Parathyroid adenoma (tissue), 2 donors: ENCODE measurements at regions not wholly inside any gene's neighbourhood (a gene's known extent, or its start where the extent isn't known, plus 50 kb on each side); places are given as distances from the start of the nearest gene placed in this dataset.

Experiments used
- H2AFZ ChIP-seq: fragments of 300-600 bp; sonication (generic); one replicate; pipeline ENCODE4 v1.7.0; 2017; ENCODE audit warnings: antibody characterized with exemption, mild to moderate bottlenecking
- H3K27ac ChIP-seq: fragments of 300-600 bp; sonication (generic); one replicate; pipeline ENCODE4 v1.7.0; 2017
- H3K27me3 ChIP-seq: fragments of 300-600 bp; sonication (generic); one replicate; pipeline ENCODE4 v1.7.0; 2017; ENCODE audit warnings: low read length; ENCODE audit not compliant: control insufficient read depth, insufficient read depth
- H3K36me3 ChIP-seq: fragments of 300-600 bp; sonication (generic); one replicate; pipeline ENCODE4 v1.7.0; 2017; ENCODE audit warnings: low read length; ENCODE audit not compliant: control insufficient read depth, insufficient read depth
- H3K4me1 ChIP-seq: fragments of 300-600 bp; sonication (generic); one replicate; pipeline ENCODE4 v1.7.0; 2017; ENCODE audit warnings: control low read depth
- H3K4me2 ChIP-seq: fragments of 300-600 bp; sonication (generic); one replicate; pipeline ENCODE4 v1.7.0; 2017; ENCODE audit warnings: low read length
- H3K4me3 ChIP-seq: fragments of 300-600 bp; sonication (generic); one replicate; pipeline ENCODE4 v1.7.0; 2017; ENCODE audit warnings: low read depth, low read length
- H3K79me2 ChIP-seq: fragments of 300-600 bp; sonication (generic); one replicate; pipeline ENCODE4 v1.7.0; 2017; ENCODE audit warnings: control low read depth
- H3K9ac ChIP-seq: fragments of 300-600 bp; sonication (generic); one replicate; pipeline ENCODE4 v1.7.0; 2017; ENCODE audit warnings: mild to moderate bottlenecking
- H3K9me3 ChIP-seq: fragments of 300-600 bp; sonication (generic); one replicate; pipeline ENCODE4 v1.7.0; 2017; ENCODE audit warnings: low read length; ENCODE audit not compliant: control insufficient read depth
- TF ChIP-seq, protein P1 (sequence below): fragments of 300-600 bp; sonication (generic); IDR thresholded peaks from one replicate; pipeline ENCODE4 v1.7.0; 2017; ENCODE audit warnings: antibody characterized with exemption, mild to moderate bottlenecking
- donor health status: primary hyperparathyroidism.

GRCh38 chr18:5770176-5770575 lies 125.1 kb downstream of the TMEM200C start:
- Histone ChIP-seq H3K9ac (no peak overlapping the region), H2AFZ (no peak overlapping the region), H3K4me1 (no peaks in the 10 kb centered on the region), H3K27me3 (no peaks in the 10 kb centered on the region), H3K79me2 (no peaks in the 10 kb centered on the region), H3K4me3 (no peak overlapping the region), H3K9me3 (no peaks in the 10 kb centered on the region), H3K27ac (no peak overlapping the region), H3K4me2 (no peak overlapping the region), H3K36me3 (no peaks in the 10 kb centered on the region)
- TF ChIP-seq, protein P1, sequence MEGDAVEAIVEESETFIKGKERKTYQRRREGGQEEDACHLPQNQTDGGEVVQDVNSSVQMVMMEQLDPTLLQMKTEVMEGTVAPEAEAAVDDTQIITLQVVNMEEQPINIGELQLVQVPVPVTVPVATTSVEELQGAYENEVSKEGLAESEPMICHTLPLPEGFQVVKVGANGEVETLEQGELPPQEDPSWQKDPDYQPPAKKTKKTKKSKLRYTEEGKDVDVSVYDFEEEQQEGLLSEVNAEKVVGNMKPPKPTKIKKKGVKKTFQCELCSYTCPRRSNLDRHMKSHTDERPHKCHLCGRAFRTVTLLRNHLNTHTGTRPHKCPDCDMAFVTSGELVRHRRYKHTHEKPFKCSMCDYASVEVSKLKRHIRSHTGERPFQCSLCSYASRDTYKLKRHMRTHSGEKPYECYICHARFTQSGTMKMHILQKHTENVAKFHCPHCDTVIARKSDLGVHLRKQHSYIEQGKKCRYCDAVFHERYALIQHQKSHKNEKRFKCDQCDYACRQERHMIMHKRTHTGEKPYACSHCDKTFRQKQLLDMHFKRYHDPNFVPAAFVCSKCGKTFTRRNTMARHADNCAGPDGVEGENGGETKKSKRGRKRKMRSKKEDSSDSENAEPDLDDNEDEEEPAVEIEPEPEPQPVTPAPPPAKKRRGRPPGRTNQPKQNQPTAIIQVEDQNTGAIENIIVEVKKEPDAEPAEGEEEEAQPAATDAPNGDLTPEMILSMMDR, result no peak

DNA sequence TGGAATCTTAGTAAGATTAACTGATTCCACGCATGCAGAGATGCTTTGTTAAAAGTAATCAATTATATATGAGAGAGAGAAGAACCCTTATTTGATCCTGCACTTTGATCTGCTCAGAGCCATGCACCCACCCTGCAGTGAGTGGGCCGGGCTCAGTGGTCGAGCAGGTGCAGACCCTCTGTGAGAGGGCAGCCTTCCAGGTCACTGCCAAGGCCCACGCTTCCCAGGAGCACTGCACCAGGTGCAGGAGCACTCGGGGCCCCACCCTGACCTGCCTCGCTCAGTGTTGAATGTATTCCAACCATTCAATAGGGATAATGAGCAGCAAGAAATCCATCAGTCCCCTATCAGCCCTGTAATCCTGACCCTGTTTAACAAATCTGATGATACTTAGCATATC lies 126.9 kb downstream of the TMEM200C start:
- Histone ChIP-seq H3K4me2 (no peak overlapping the region), H3K36me3 (no peaks in the 10 kb centered on the region)
- TF ChIP-seq, protein P1, result no peak

GRCh38 chr18:5759194-5759593 lies 136.1 kb downstream of the TMEM200C start:
- Histone ChIP-seq H3K4me1 (no peaks in the 10 kb centered on the region), H3K4me3 (peak overlapping the region; percentile 7)

More for the DNA sequence above, 126.9 kb downstream of the TMEM200C start:
- Histone ChIP-seq H2AFZ (no peak overlapping the region), H3K27ac (no peak overlapping the region), H3K9ac (no peak overlapping the region), H3K4me3 (no peak overlapping the region), H3K79me2 (no peaks in the 10 kb centered on the region), H3K4me1 (no peaks in the 10 kb centered on the region), H3K27me3 (no peaks in the 10 kb centered on the region), H3K9me3 (no peaks in the 10 kb centered on the region)

DNA sequence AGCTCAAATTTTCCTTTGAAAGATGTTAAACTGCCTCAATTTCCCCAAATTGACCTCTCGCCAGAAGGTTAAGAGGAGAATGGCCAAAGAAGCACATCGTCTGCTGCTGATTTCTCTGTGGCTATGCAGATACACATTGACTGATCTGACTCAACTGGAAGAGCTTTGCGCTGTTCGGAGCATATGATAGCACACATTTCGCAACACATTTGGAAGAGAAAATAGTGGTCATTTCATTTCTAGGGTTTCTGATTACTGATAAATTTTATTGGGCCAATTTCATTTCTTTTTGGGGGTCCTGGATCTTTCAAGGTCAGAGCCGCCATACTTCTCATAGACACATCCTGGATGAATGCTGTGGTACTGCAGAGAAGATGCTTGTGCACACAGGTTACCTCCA lies 138.5 kb downstream of the TMEM200C start:
- no peaks in the 10 kb centered on the region for H3K36me3 ChIP-seq
- TF ChIP-seq, protein P1, result no peak
- H3K4me3 ChIP-seq, result no peak overlapping the region
- H3K27me3 ChIP-seq, result no peaks in the 10 kb centered on the region
- H3K9me3 ChIP-seq, result no peaks in the 10 kb centered on the region
- no peak overlapping the region for H3K4me2 ChIP-seq
- H3K79me2 ChIP-seq, result no peaks in the 10 kb centered on the region
- H3K4me1 ChIP-seq, result no peaks in the 10 kb centered on the region
- H3K27ac ChIP-seq, result no peak overlapping the region
- no peak overlapping the region for H3K9ac ChIP-seq
- no peak overlapping the region for H2AFZ ChIP-seq

More at GRCh38 chr18:5759194-5759593, 136.1 kb downstream of the TMEM200C start:
- H3K9me3 ChIP-seq, result no peaks in the 10 kb centered on the region
- H3K27ac ChIP-seq, result no peak overlapping the region
- peak overlapping the region; percentile 33 for H2AFZ ChIP-seq
- no peaks in the 10 kb centered on the region for H3K79me2 ChIP-seq
- H3K4me2 ChIP-seq, result peak overlapping the region; percentile 8
- no peaks in the 10 kb centered on the region for H3K27me3 ChIP-seq
- H3K36me3 ChIP-seq, result no peaks in the 10 kb centered on the region
- TF ChIP-seq, protein P1, result no peak
- no peak overlapping the region for H3K9ac ChIP-seq

- Histone ChIP-seq H3K4me3 (no peak overlapping the region), H3K27ac (no peak overlapping the region), H3K4me1 (no peaks in the 10 kb centered on the region), H3K79me2 (no peaks in the 10 kb centered on the region), H2AFZ (no peak overlapping the region), H3K9me3 (no peaks in the 10 kb centered on the region), H3K9ac (no peak overlapping the region), H3K4me2 (no peak overlapping the region), H3K36me3 (no peaks in the 10 kb centered on the region), H3K27me3 (no peaks in the 10 kb centered on the region)
- TF ChIP-seq, protein P1, result no peak
Measured at GRCh38 chr18:5747678-5748077, 147.6 kb downstream of the TMEM200C start.
